GM18867 (cell line): ENCODE measurements at regions not wholly inside any gene's neighbourhood (a gene's known extent, or its start where the extent isn't known, plus 50 kb on each side); places are given as distances from the start of the nearest gene placed in this dataset.
"Not testable (repeated sequence)": the region's sequence is repeated elsewhere in the genome, so short reads cannot be mapped to it uniquely, and the experiment has no call there.

Source experiments
- ATAC-seq: cut with Tn5 transposase; IDR thresholded peaks from one replicate; pipeline ENCODE4 v1.9.1; 2021; ENCODE audit warnings: mild to moderate bottlenecking, moderate library complexity; ENCODE audit not compliant: unreplicated experiment

DNA sequence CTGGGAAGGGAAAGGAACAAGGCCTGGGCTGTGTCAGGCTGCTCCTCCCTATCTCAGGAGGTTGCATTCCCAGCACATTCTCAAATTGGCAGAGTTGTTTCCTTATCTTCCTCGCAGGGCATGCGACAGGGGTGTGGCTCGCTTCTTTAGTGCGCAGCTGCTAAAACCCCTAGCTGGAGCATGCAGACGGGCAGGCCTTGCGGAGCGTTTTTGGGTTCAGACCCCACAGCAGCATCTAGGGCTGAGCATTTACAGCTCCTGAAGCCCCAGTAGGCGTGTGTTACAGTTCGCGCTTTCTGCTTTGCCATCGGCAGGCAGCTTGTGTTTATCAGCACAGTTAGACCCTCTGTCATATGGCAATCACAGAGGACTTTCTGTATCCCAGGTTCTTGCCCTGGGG, 392.4 kb downstream of the TECRL start:
- no peak for ATAC-seq

DNA sequence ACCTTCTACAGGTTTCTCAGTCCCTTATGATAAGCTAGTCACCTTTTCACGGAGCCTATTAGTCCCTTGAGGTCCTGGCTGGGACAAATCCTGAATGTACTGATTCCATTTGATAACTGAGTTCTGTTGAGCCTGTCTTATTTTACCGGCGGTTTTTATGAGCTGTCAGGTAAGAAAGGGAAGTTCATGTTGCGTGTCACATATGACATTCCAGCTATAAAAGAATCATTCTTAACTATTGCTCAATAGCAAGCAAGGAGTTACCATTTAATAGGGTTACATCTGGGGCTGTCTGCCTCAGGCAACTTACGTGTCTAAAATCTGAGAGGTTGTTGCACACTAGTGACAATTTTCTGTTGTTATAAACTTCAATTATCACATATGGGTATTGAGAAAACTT, 394.6 kb downstream of the TECRL start:
- ATAC-seq = no peak

DNA sequence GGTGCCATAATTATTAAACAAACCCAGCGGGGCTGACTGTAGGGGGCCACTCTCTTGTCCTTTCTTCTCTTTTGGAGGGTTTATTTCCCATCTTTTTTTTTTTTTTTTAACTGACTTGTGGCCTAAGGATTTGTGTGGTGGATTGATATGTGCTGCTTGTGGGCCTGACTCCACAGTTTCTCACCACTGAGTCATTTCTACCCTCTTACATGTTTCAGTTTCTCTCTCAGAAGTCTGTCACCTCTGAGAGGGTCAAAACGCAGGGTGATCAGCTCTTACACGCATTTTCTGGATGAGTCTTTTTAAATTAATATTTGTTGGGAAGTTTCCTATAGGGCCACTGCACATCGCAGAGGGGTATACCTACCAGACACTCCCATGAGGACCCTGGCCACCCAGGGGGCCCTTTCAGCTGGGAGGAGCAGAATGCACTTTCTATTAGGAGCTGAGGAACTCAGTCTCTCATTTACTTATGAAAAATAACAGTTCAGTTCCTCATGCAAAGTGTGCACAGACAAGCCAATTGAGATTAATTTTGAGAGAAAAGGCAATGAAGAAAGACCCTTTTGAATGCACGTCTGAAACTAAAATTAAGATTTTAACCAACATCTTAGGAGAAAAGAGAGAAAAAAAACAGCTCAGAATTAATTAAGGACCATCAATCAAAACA, 407.9 kb downstream of the TECRL start:
- ATAC-seq = peak; percentile 100

DNA sequence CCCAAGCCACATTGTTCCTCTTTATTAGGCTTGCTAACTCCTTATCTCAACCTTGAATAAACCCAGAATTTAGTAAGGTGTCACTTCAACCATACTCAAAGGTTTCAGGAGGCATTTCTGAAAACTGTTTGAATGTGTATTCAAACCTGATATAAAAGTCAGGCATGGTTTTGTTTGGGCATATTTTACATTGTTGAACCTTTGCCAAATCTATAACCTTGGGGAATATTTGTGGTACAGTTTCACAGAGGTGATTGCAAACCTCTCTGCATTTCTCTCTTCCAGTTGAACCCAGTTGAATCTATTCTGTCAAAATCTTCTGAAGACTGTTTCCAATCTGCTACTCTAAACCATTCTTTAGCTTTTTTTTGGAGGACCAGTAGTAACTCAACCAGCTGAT, 409.0 kb downstream of the TECRL start:
- ATAC-seq = no peak

DNA sequence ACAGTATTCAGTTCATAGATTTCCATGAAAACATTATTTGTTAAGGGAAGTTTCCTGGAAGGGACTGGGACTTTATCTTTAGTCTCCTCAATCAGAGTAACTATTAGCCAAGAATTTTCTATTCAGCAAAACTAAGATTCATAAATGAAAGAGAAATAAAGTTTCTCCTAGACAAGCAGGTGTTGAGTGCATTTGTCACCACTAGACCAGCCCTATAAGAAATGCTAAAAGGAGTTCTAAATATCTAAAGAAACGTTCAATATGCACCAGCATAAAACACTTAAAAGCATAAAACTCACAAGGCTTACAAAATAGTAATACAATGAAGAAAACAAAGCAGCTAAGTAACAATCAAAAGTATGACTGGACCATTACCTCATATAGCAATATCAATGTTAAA, 423.0 kb downstream of the TECRL start:
- no peak for ATAC-seq

DNA sequence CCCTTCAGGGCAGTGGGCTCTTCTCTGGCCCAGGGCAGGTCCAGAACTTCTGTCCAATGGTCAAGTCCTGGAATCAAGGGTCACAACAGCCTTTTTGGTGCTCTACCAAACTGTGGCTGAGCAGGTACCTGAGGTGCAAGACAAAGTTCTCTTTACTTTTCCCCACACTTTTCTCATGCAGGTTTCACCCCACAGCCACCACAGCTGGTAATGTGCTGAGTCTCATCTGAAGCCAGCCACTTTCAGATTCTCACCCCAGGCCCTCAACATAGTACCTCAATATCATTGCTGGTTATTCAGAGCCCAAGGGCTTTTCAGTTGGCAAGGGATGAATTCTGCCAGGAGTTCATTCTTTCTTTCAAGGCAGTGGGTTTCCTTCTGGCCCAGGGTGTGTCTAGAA, 426.0 kb downstream of the TECRL start:
- ATAC-seq = no peak

DNA sequence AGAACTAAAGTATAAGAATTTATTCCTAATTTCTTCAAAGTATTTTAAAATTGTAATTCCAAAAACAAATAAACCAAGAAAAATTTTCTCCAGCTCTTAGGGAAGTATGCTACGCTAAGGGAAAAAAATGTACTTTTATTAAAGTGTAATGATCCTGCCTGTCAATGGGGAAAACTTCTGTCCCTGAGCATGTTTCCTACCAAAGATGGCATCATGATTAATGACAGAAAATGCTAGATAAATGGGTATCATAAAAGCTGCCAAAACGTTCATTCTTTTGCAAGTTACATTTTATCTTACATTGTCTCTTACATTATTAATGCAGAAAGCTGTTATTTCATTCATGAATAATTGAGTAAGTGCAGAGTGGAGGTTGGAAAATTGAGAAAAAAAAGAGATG, 443.4 kb downstream of the TECRL start:
- no peak for ATAC-seq

DNA sequence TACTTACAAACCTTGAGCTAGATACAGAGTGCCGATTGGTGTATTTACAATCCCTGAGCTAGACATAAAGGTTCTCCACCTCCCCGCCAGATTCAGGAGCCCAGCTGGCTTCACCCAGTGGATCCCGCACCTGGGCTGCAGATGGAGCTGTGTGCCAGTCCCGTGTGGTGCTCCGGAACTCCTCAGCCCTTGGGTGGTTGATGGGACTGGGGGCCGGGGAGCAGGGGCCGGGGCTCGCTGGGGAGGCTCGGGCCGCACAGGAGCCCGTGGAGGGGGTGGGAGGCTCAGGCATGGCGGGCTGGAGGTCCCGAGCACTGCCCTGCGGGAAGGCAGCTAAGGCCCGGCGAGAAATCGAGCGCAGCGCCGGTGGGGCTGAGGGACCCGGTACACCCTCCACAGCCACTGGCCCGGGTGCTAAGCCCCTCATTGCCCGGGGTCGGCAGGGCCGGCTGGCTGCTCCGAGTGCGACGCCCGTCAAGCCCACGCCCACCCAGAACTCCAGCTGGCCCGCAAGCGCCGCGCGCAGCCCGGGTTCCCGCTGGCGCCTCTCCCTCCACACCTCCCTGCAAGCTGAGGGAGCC, 466.5 kb downstream of the TECRL start:
- ATAC-seq = not testable (repeated sequence)

DNA sequence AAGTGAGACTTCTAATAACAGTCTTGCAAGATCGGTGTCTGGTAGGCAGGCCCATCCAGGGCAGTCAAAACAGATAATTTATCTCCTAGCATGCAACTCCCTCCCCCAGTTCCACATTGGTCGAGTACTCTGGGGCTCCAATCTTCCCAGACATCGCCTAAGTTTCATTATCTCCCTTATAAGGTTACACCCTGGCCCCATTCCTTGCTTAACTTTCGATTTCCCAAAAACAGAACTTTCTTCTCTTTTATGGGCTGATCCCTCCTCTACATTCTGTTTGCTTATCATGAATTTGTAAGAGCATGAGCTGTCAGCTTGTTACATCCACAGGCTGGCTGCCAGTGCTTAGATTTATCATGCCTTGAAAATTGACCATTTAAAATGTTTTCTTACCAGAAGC, 471.3 kb downstream of the TECRL start:
- ATAC-seq = no peak

DNA sequence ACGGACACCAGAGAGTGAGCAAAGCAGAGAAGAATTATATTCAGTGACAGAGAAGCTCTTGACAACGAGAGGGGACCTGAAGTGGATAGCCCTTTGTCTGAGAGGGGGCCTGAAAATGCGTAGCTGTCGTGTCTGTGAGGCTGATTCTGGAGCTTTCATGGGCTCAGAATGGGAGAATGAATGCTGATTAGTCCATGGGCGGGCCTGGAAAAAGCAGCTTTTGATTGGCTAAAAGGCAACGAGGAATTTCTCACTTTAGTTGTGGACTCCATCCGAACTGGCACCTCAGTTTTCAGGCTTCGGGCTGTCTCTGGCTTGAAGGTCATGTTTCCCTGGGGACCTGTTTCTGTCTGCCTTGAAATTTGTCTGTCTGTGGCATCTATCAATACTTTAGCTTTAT, 487.1 kb downstream of the TECRL start:
- no peak for ATAC-seq

DNA sequence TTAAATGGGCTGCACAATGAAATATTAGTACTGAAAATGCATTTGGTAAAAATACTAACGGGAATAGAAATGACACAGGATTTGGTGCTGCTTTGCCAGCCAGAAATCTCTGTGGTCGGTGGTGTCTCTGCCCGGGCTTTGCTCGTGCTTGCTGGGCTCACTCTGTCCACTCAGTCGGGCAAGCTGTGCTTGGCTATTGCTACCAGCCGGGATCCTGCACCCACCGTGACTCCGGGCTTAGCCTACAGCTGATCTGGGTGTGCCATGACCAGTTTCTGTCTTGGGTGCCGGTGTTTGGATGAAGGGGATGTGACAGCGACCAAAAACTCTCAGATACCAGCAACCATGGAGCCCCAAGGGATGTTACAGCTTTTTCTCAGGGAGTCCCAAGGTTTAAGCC, 487.7 kb downstream of the TECRL start:
- ATAC-seq = no peak

DNA sequence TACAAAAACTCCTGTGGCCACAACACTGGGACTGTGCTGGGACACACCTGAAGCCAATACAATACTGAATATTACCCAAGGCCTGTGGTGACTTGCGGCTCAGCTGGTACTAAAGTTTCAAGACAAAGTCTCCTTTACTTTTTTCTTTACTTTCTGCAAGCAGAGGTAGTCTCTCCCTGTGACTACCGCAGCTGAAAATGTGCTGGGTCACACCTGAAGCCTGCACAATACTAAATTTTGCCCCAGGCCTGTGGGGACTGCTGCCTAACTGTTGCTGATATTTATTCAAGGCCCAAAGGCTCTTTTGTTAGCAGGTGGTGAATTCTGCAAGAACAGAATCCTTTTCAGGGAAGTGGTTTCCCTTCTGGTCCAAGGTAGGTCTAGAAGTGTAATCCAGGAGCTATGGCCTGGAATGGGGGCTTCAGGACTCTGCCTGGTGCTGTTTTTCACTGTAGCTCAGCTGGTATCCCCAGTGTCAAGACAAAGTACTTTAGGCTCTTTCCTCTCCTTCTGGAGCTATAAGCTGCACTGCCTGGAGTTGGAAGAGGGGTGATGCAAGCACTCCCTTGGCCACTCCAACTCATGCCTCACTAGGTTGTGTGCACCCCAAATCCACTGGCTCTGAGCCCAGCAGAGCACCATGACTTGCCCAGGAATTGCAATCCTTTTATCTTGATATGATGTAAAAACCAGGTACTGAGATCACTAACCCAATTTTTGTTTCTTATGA, 489.4 kb downstream of the TECRL start:
- ATAC-seq = no peak

DNA sequence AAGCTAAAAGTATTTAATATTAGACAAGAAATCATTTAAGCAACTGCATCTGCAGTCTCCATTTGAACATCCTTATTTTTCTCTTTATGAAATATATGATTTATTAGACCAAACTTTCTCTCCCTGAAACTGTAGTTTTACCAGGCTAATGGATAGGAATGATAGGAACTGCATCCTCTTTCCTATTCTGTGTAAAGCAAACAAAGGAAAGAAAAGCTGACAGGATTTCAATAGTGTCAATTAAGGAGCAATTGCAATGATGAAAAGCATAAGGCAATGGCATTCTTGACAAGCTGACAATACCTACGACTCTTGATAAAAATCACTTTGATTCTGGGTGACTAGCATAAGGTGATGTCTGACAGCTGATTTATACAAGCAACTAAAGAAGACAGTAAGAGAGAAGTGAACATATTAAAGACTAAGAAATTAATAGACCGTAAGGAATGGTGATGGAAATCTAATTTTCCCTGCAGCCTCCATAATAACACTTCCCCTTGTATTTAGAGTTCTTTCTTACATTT, 502.5 kb downstream of the TECRL start:
- no peak for ATAC-seq

DNA sequence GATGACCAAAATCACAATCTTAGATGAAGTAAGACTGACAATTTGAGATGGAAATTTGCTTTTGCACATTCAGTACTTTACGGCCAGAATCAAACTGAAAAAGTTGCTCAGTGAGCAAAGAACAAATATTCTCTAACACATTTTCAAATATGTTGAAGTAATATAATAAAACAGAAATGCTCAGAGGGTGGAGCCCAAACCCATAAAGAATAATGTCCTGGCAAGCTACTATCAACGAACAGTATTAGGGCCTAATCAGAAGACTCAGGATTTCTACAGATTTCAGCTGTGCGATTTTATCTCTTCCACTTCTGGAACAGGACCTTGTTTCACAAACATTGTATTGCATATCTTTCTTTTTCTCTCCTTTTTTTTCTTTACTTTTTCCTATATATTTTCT, 505.0 kb downstream of the TECRL start:
- ATAC-seq = no peak

DNA sequence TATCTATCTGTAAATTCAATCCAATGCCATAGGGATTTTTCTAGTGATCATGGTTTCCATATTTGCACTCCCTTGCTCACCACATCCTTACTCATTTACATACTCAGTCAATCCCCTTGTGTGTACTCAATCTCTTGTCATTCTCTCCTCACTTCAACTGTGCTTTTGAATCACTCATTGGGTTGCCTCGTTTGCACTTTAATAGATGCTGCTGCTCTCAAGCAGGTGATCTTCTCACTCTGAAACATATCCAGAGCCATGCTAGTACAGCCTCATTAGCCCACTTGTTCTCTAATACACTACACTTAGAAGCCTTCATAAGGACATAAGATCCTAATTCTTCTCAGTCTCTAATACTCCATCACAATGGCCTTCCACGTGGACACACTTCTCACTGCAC, 507.9 kb downstream of the TECRL start:
- ATAC-seq = no peak

DNA sequence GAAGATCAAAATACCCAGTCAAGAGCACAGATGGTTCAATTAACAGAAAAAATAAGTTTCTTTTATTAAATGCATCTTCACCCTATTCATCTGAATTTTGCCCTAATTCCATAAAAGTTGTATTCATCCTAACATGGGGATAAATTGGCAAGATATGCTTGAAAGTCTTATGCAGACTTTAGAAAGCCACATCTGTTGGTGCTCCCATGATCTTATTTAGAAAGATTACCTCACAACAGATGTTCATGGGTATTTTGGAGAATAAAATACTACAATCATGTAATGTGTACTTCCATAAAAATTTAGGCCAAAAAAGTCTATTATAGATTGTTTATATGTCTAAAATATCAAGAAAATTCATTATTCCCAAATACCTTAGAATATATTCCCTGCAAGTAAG, 510.3 kb downstream of the TECRL start:
- ATAC-seq = no peak

DNA sequence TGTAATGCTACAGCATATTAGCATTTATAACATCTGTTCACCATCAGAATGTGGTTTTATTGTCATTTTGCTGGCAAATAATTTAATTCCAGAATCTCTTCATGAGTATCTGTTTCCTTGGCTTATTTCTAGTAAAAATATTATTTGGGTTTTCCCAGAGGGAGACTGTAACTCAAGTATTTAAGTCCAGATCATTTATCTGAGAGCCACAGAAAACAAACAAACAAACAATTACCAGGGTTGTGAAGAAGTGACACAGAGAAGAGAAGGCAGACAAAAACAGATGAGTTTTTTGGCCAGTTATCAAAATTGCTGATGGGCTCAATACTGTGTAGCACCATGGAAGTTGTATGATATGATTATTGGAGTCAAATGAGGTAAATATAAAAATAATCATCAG, 515.1 kb downstream of the TECRL start:
- no peak for ATAC-seq

DNA sequence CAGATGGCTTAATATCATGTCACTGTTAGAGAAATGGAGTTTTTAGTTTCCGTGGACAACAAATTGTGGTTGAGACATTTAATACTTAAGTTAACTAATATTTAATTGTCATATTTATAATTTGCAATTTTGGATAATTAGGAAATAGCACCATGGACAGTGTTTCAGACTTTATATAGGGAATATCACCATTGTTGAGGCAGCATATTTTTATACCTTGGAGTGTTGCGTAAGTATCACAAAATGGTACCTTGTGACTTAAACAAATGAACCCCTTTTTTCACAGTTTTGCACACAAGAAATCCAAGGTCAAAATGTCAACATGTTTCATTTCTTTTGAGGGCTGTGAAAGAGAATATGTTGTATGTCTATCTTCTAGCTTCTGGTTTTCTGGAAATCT, 539.9 kb downstream of the TECRL start:
- no peak for ATAC-seq

DNA sequence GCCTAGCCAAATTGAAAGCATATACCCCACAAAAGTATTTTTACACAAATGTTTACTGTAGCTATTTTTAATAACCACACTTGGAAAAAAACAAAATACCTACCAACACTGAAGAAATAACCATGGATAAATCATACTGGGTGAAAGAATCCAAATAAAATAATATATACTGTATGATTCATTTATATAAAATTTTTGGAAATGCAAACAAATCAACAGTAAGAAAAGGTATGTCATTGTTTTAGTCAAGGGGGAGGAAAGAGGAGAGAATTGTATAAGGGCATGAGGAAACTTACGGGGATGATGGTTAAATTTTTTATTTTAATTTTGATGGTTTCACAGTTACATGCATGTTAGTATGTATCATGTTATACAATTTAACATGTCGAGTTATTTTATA, 557.8 kb downstream of the TECRL start:
- no peak for ATAC-seq

DNA sequence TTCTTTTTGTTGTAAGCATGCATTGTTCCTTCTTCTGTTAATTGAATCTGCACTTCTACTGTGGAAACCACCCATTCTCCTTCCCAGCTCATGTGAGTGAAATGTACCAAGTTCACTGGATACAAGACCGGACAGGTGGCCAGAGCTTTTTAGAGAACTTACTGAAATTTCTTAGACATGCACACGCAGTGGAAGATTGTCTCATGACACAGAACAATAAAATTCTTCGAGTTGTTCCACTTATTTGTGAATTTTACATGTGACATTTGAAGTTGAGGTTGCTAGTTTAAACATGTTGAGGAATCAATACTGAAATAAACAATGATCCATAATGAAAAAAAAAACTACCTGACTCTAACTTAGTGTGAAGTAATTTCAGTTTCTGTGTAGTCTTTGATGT, 568.0 kb downstream of the TECRL start:
- no peak for ATAC-seq

DNA sequence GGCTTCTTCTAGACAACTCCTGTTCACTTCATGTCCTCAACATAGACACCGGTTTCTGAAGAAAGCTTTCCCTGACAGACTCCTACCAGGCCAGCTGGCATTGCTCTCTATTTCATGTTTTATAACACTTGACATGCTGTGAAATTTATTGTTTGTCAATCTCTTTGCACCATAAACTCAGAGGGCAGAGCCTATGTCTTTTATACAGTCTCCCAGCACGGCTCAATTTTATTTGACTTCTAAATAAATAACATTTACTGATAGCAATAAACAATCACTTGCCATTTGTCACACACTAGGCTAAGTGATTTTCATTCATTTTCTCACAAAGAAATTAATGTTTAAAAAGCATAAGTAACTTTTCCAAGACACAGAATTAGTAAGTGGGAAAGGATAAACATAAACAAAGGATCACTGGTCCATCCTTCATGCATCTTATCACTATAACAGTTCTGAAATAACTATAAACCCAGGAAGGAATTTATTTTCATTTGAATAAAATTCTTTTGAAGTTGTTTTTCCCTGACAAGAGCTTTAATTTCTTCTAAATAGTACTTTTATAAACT, 577.6 kb downstream of the TECRL start:
- no peak for ATAC-seq
